GM23248 (cell line): ENCODE measurements at regions not wholly inside any gene's neighbourhood (a gene's known extent, or its start where the extent isn't known, plus 50 kb on each side); places are given as distances from the start of the nearest gene placed in this dataset.

Source experiments
- DNase-seq: peaks from one replicate; pipeline ENCODE4 v3.0.0-alpha.2; 2015
- H2AFZ ChIP-seq: fragments of 200-600 bp; sonication (generic); 2 replicates; pipeline ENCODE4 v1.6.1; 2016; ENCODE audit warnings: antibody characterized with exemption
- H3F3A ChIP-seq: fragments of 200-600 bp; sonication (generic); 2 replicates; pipeline ENCODE4 v1.6.1; 2016; ENCODE audit warnings: mild to moderate bottlenecking, antibody characterized with exemption, mixed run types; ENCODE audit not compliant: insufficient read depth
- H3K27ac ChIP-seq: fragments of 200-600 bp; sonication (generic); 2 replicates; pipeline ENCODE4 v1.5.1; 2016; ENCODE audit warnings: mild to moderate bottlenecking
- H3K27me3 ChIP-seq: fragments of 200-600 bp; sonication (generic); replicated peaks from 2 replicates; pipeline ENCODE4 v1.6.1; 2016; ENCODE audit warnings: mild to moderate bottlenecking; ENCODE audit not compliant: insufficient read depth
- H3K36me3 ChIP-seq: fragments of 200-600 bp; sonication (generic); 2 replicates; pipeline ENCODE4 v1.6.1; 2016; ENCODE audit warnings: low read depth, mild to moderate bottlenecking
- H3K4me1 ChIP-seq: fragments of 200-600 bp; sonication (generic); 2 replicates; pipeline ENCODE4 v1.6.1; 2016; ENCODE audit warnings: mild to moderate bottlenecking; ENCODE audit not compliant: insufficient read depth
- H3K4me2 ChIP-seq: fragments of 200-600 bp; sonication (generic); one replicate; pipeline ENCODE4 v1.6.1; 2016; ENCODE audit warnings: mild to moderate bottlenecking; ENCODE audit not compliant: unreplicated experiment
- H3K4me3 ChIP-seq: fragments of 200-600 bp; sonication (generic); 2 replicates; pipeline ENCODE4 v1.5.1; 2016; ENCODE audit warnings: mild to moderate bottlenecking
- H3K79me2 ChIP-seq: fragments of 200-600 bp; sonication (generic); 2 replicates; pipeline ENCODE4 v1.6.1; 2016; ENCODE audit warnings: mild to moderate bottlenecking; ENCODE audit not compliant: insufficient read depth
- H3K9ac ChIP-seq: fragments of 200-600 bp; sonication (generic); 2 replicates; pipeline ENCODE4 v1.6.1; 2016; ENCODE audit warnings: mild to moderate bottlenecking
- H3K9me2 ChIP-seq: fragments of 200-600 bp; sonication (generic); 2 replicates; pipeline ENCODE4 v1.6.1; 2016; ENCODE audit warnings: mixed run types, mild to moderate bottlenecking, moderate library complexity; ENCODE audit not compliant: insufficient read depth
- H3K9me3 ChIP-seq: fragments of 200-600 bp; sonication (generic); one replicate; pipeline ENCODE4 v1.6.1; 2017; ENCODE audit warnings: low read depth
- H4K20me1 ChIP-seq: fragments of 200-600 bp; sonication (generic); 2 replicates; pipeline ENCODE4 v1.6.0; 2016; ENCODE audit not compliant: insufficient read depth
- EZH2 ChIP-seq: fragments of 200-600 bp; sonication (generic); IDR thresholded peaks from 2 replicates; pipeline ENCODE4 v1.6.1; 2018; ENCODE audit warnings: antibody characterized with exemption, mild to moderate bottlenecking; ENCODE audit not compliant: insufficient read depth, poor library complexity, severe bottlenecking
- EZH2phosphoT487 ChIP-seq: fragments of 200-600 bp; sonication (generic); IDR thresholded peaks from 2 replicates; pipeline ENCODE4 v1.6.1; 2018; ENCODE audit warnings: antibody characterized with exemption, moderate library complexity, mild to moderate bottlenecking, low read depth; ENCODE audit not compliant: insufficient read depth
- WGBS, 2 experiments: methylation state at CpG; one replicate each; pipeline ENCODE4 v1.1.6; 2015 to 2017; ENCODE audit warnings: low lambda C conversion rate in 2 of 2, low coverage in 1 of 2; ENCODE audit errors: missing lambda C conversion rate in 2 of 2; 5-methylcytosine and 5-hydroxymethylcytosine counted together
- in situ Hi-C: fragments of 300-500 bp; cut with MboI; formaldehyde crosslinking; loops from 2 replicates; pipeline ENCODE4 v1.15.0; 2020

GRCh38 chr6:129957941-129958898, 60.2 kb upstream of the L3MBTL3 start:
- Histone ChIP-seq H3K4me1 (no peaks in the 10 kb centered on the region), H3K27ac (no peak overlapping the region)
- in situ Hi-C loops, result no loop called here

GRCh38 chr6:129955584-129955983, 62.8 kb upstream of the L3MBTL3 start:
- Histone ChIP-seq H3F3A (no peaks in the 10 kb centered on the region), H3K4me2 (no peak overlapping the region), H2AFZ (no peak overlapping the region), H3K9me2 (no peaks in the 10 kb centered on the region), H3K9me3 (no peaks in the 10 kb centered on the region), H3K36me3 (no peaks in the 10 kb centered on the region), H3K27me3 (no peaks in the 10 kb centered on the region), H3K27ac (no peak overlapping the region), H3K4me1 (no peaks in the 10 kb centered on the region), H3K9ac (no peak overlapping the region), H3K4me3 (no peak overlapping the region), H3K79me2 (no peaks in the 10 kb centered on the region), H4K20me1 (no peaks in the 10 kb centered on the region)
- TF ChIP-seq EZH2, result no peak
- DNase-seq, result no peak
- WGBS, 2 experiments, result 80 to 81% methylated on average over 1 of the region's 1 CpG
- in situ Hi-C loops, result no loop called here

More at GRCh38 chr6:129957941-129958898, 60.2 kb upstream of the L3MBTL3 start:
- Histone ChIP-seq H3K79me2 (no peaks in the 10 kb centered on the region), H2AFZ (no peak overlapping the region), H3K27me3 (peaks cover 3% of the 10 kb centered on the region; the same call in 1 of the 2 replicates), H3K4me3 (no peak overlapping the region), H3F3A (no peaks in the 10 kb centered on the region), H4K20me1 (no peaks in the 10 kb centered on the region), H3K9me2 (no peaks in the 10 kb centered on the region), H3K36me3 (no peaks in the 10 kb centered on the region), H3K9me3 (no peaks in the 10 kb centered on the region), H3K9ac (no peak overlapping the region), H3K4me2 (no peak overlapping the region)
- DNase-seq, result no peak
- TF ChIP-seq EZH2, result no peak
- WGBS, 2 experiments, result 79% methylated on average over 18 to 19 of the region's 19 CpGs

GRCh38 chr6:129954749-129955431, 63.5 kb upstream of the L3MBTL3 start:
- 76 to 79% methylated on average over 8 of the region's 8 CpGs for WGBS, 2 experiments
- Histone ChIP-seq H3F3A (no peaks in the 10 kb centered on the region), H3K27me3 (no peaks in the 10 kb centered on the region), H3K9ac (no peak overlapping the region), H3K36me3 (no peaks in the 10 kb centered on the region), H3K9me2 (no peaks in the 10 kb centered on the region), H3K27ac (no peak overlapping the region), H3K79me2 (no peaks in the 10 kb centered on the region), H3K4me3 (no peak overlapping the region), H3K9me3 (no peaks in the 10 kb centered on the region), H4K20me1 (no peaks in the 10 kb centered on the region), H3K4me1 (no peaks in the 10 kb centered on the region), H2AFZ (peak overlapping the region; percentile 31; the same call in 1 of the 2 replicates), H3K4me2 (no peak overlapping the region)
- in situ Hi-C loops, result no loop called here
- TF ChIP-seq EZH2phosphoT487 (no peak), EZH2 (no peak)
- DNase-seq, result no peak

- no peaks in the 10 kb centered on the region for H4K20me1 ChIP-seq
- in situ Hi-C loops, result no loop called here
- H3K9ac ChIP-seq, result no peak overlapping the region
- no peak for DNase-seq
- H3K27me3 ChIP-seq, result no peaks in the 10 kb centered on the region
- TF ChIP-seq EZH2 (no peak), EZH2phosphoT487 (no peak)
- no peaks in the 10 kb centered on the region for H3K79me2 ChIP-seq
- no peaks in the 10 kb centered on the region for H3F3A ChIP-seq
- no peaks in the 10 kb centered on the region for H3K9me3 ChIP-seq
- no peak overlapping the region for H3K4me3 ChIP-seq
- no peaks in the 10 kb centered on the region for H3K4me1 ChIP-seq
- H3K27ac ChIP-seq, result no peak overlapping the region
- H3K9me2 ChIP-seq, result no peaks in the 10 kb centered on the region
- WGBS, 2 experiments, result 97 to 100% methylated on average over 1 of the region's 1 CpG
- H3K36me3 ChIP-seq, result no peaks in the 10 kb centered on the region; the same call in 1 of the 2 replicates
- H3K4me2 ChIP-seq, result no peak overlapping the region
- H2AFZ ChIP-seq, result no peak overlapping the region
These were observed 70.6 kb upstream of the L3MBTL3 start for GRCh38 chr6:129947797-129948196.
